Duodenal mucosa (tissue), 2 donors: ENCODE measurements at regions not wholly inside any gene's neighbourhood (a gene's known extent, or its start where the extent isn't known, plus 50 kb on each side); places are given as distances from the start of the nearest gene placed in this dataset.
A peak's percentile ranks its signal among the peaks of the same experiment; 100 is the strongest.
"Not testable (repeated sequence)": the region's sequence is repeated elsewhere in the genome, so short reads cannot be mapped to it uniquely, and the experiment has no call there.

Experiments used
- H3K27ac ChIP-seq: one replicate; pipeline ENCODE4 v1.7.0; 2013; ENCODE audit warnings: low read depth, low read length
- H3K27me3 ChIP-seq, 2 donors: one replicate each; pipeline ENCODE4 v1.7.0; 2013; ENCODE audit warnings: low read length in 2 of 2, control low read depth in 1 of 2; ENCODE audit not compliant: insufficient read depth in 2 of 2, control insufficient read depth in 1 of 2
- H3K36me3 ChIP-seq, 2 donors: one replicate each; pipeline ENCODE4 v1.7.0; 2013; ENCODE audit warnings: low read length in 2 of 2, control low read depth in 1 of 2; ENCODE audit not compliant: insufficient read depth in 2 of 2, control insufficient read depth in 1 of 2
- H3K4me1 ChIP-seq, 2 donors: one replicate each; pipeline ENCODE4 v1.7.0; 2013; ENCODE audit warnings: low read length in 2 of 2, control low read depth in 1 of 2; ENCODE audit not compliant: insufficient read depth in 2 of 2, control insufficient read depth in 1 of 2
- H3K4me3 ChIP-seq, 2 donors: one replicate each; pipeline ENCODE4 v1.7.0; 2013; ENCODE audit warnings: low read length in 2 of 2, low read depth in 1 of 2
- H3K9ac ChIP-seq, 2 donors: one replicate each; pipeline ENCODE4 v1.7.0; 2013; ENCODE audit warnings: low read length in 2 of 2, low read depth in 1 of 2
- H3K9me3 ChIP-seq, 2 donors: one replicate each; pipeline ENCODE4 v1.7.0; 2013; ENCODE audit warnings: low read length in 2 of 2, control low read depth in 1 of 2; ENCODE audit not compliant: control insufficient read depth in 1 of 2

DNA sequence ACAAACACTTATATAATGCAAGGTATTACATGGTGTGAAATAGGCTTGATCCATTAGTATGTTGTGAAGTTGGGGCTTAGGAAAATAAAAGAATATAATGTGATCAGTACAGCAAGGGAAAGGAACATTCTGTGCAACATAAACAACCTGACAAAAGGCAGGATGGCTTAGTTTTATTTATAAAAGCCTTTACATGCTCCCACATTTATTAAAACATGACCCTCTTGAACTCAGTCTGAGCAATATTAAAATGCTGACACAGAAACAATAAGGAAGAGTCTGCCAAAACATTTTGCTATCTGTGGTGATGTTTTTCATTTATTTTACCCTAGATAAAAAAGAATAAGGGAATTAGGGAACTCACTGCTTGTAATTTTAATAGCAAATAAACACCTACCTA, 519.7 kb downstream of the PCDH7 start:
- Histone ChIP-seq H3K27ac (no peak overlapping the region), H3K9ac (no peak overlapping the region), H3K36me3 (no peaks in the 10 kb centered on the region), H3K27me3 (no peaks in the 10 kb centered on the region), H3K4me3 (no peak overlapping the region), H3K9me3 (peaks cover 5 to 8% of the 10 kb centered on the region in 2 donors), H3K4me1 (no peaks in the 10 kb centered on the region)

DNA sequence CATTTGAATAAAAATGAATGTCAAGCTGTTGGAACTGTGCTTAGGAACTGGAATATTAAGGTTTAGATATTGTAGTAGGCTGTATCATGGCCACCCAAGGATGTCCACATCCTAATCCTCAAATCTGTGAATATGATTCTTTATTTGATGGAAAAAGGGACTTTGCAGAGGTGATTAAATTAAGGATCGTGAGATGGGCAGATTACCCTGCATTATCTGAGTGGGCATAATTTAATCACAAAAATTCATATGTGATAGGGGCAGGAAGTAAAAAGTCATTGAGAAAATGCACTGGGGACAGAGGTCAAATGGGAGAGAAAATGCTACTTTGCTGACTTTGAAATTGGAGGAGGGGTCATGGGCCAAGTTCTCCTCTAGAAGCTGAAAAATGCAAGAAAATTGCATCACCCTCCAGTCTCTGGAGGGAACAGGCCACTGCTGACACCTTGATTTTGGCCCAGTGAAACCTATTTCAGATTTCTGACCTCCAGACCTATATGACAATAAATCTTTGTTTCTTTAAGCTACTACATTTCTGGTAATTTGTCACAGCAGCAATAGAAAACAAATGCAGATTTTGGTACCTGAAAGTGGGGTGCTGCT, 521.4 kb downstream of the PCDH7 start:
- H3K4me1 ChIP-seq: no peaks in the 10 kb centered on the region
- peaks cover 5 to 8% of the 10 kb centered on the region in 2 donors for H3K9me3 ChIP-seq
- H3K4me3 ChIP-seq: no peak overlapping the region
- H3K36me3 ChIP-seq: no peaks in the 10 kb centered on the region
- no peaks in the 10 kb centered on the region for H3K27me3 ChIP-seq
- H3K9ac ChIP-seq: no peak overlapping the region
- H3K27ac ChIP-seq: no peak overlapping the region

DNA sequence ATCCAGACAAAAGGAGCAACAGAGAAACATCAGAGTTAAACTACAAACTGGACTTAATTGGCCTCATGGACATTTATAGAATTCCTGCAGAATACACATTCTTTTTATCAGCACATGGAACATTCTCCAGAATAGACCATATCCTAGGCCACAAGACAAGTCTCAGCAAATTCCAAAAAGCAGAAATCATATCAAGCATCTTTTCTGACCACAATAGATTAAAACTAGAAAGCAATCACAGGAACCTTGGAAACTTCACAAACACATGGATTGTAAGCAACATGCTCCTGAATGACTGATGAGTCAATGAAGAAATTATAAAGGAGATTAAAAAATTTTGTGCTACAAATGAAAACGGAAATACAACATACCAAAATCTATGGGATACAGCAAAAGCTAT, 526.7 kb downstream of the PCDH7 start:
- no peaks in the 10 kb centered on the region for H3K36me3 ChIP-seq
- H3K27me3 ChIP-seq: no peaks in the 10 kb centered on the region
- peaks cover 0 to 2% of the 10 kb centered on the region in 2 donors for H3K9me3 ChIP-seq
- H3K4me3 ChIP-seq: no peak overlapping the region
- no peak overlapping the region for H3K9ac ChIP-seq
- H3K27ac ChIP-seq: no peak overlapping the region
- H3K4me1 ChIP-seq: no peaks in the 10 kb centered on the region

DNA sequence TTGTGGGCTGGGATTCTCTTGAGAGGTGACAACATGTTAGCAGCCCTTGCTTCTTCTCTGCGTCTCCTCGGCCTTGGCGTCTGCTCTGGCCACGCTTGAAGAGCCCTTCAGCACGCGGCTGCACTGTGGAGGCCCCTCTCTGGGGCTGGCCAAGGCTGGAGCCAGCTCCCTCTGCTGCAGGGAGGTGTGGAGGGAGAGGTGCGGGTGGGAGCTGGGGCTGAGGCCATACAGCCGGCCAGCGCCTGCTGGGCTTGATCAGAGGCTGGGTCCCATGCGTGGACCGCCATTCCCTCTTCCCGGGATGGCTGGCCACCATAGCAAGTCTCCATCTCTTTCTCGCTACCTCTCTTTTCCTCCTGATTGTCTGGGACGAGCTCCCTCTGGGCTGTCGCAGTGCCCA, 539.0 kb downstream of the PCDH7 start:
- no peak overlapping the region for H3K4me3 ChIP-seq
- H3K4me1 ChIP-seq: no peaks in the 10 kb centered on the region
- no peaks in the 10 kb centered on the region for H3K27me3 ChIP-seq
- H3K27ac ChIP-seq: no peak overlapping the region
- no peaks in the 10 kb centered on the region for H3K9me3 ChIP-seq
- no peaks in the 10 kb centered on the region for H3K36me3 ChIP-seq
- no peak overlapping the region for H3K9ac ChIP-seq

DNA sequence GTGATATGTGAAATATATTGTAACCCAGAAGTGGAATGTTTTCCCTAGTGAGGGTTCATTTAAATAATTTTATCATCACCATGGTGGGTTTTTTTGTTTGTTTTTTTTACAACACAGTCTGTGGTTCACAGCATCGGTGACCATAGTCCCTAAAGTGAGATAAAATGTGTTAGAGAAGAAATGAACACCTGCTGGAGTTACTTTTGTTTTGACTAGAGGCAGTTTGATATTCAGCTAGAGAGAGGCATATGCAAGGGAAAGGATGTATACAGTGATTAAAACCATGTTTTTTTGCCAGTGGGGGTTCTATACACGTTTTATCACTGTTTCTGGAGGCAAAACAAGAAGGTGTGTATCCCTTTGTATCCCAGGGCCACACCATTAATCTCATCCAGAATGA, 541.5 kb downstream of the PCDH7 start:
- Histone ChIP-seq H3K27me3 (no peaks in the 10 kb centered on the region), H3K9me3 (no peaks in the 10 kb centered on the region), H3K9ac (no peak overlapping the region), H3K27ac (no peak overlapping the region), H3K4me1 (no peaks in the 10 kb centered on the region), H3K4me3 (no peak overlapping the region), H3K36me3 (no peaks in the 10 kb centered on the region)

DNA sequence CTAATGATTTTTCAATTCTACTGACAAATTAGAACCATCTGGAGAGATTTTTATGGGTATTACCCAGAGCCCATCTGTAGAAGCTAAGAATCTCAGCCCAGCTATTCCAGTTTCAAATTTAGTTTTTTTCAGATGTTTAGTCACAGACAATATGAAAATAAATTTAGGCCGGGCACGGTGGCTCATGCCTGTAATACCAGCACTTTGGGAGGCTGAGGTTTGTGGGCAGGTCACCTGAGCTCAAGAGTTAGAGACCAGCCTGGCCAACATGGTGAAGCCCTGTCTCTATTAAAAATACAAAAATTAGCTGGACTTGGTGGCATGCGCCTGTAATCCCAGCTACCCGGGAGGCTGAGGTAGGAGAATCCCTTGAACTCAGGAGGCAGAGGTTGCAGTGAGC, 545.9 kb downstream of the PCDH7 start:
- H3K27ac ChIP-seq, H3K27me3 ChIP-seq, H3K4me3 ChIP-seq, H3K9me3 ChIP-seq, H3K36me3 ChIP-seq, H3K9ac ChIP-seq, H3K4me1 ChIP-seq: not testable (repeated sequence)

DNA sequence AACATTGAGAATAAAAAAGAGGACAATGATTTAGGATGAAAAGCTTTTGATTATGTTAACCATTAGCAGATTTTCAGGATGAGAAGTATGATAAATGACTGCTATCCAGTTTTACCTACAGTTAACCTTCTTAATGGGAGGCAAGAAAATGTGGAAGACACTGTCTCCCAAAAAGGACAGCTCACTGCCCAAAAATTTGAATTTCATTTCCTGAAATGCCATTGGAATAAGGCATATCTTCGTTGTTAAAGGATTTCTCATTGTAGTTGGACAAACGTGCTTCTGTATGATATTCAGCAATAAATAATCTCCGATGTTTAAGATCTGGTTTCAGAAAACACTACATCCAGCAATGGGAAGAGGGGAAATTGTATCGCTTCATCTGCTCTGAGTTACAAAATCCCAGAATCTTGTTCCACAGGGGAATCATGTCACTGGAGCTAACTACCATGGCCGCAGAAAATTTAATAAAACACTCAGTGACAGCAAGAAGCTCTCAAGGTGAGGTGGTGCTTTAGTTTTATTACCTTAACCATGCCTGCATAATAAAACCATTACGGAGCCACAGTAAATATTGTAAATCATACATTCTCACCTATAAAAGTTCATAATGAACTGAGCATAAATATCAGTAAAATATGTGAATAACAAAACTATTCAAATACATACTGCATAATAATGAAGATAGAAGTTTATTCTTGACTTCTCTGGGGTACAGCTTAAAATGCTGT, 552.3 kb downstream of the PCDH7 start:
- Histone ChIP-seq H3K4me3 (peak overlapping the region; percentile 46 to 47), H3K27ac (no peak overlapping the region), H3K9me3 (no peaks in the 10 kb centered on the region), H3K9ac (no peak overlapping the region), H3K36me3 (no peaks in the 10 kb centered on the region), H3K27me3 (no peaks in the 10 kb centered on the region), H3K4me1 (peaks cover 8 to 11% of the 10 kb centered on the region in 2 donors)

DNA sequence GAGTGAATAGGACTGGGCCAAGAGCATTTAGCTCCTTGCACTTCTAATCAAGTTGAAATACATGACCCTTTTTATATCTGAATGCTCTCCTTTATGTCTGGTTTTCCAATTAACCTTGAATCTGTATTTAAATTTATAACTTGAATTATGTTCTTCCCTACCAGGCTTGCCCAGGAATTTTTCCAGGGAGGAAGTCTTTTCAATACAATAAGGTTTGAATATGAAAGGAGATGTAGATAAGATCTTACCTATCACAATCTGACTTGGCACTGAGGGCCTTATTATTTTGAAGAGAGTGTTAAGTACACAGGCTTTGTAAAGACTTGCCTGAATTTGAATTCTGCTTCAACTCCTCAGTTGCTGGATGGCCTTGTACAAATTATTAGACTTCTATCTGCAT, 555.7 kb downstream of the PCDH7 start:
- Histone ChIP-seq H3K4me3 (no peak overlapping the region), H3K4me1 (peaks cover 8 to 11% of the 10 kb centered on the region in 2 donors), H3K9me3 (no peaks in the 10 kb centered on the region), H3K27me3 (no peaks in the 10 kb centered on the region), H3K27ac (no peak overlapping the region), H3K36me3 (no peaks in the 10 kb centered on the region), H3K9ac (no peak overlapping the region)

DNA sequence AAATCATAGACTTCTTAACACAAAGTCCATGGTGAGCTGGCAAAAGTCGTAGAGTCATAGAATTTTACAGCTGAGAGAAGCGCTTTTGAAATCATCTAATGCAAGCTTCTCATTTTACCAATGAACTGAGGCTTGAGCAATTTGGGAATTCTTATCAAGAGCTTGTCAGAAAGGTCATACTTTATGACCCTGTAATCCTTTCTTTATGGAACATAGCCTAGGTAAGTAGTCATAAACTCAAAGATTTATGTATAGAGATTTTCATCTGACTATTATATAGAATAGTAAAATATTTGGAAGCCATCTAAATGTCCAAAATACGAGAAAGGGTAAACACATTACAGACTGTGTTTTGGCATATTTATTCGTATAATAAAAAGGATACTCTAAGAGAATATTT, 563.5 kb downstream of the PCDH7 start:
- no peak overlapping the region for H3K4me3 ChIP-seq

DNA sequence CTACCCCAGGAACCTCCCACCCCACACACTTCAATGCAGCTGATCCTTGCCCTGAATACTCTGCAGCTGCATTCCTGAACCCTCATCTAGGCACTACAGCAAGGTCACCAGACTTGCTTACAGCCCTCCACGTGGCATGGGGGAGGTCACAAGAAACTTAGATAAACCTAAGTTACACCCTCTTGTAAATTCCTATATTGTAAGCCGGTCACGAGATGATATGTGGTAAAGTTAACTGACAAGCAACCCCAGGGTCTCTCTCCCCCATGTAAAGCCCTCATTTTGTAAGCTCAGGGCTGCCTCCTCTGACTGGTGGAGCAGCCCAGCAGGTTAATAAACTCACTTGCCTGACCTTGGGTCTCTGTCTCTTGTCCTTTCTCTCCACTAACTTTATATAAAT, 570.7 kb downstream of the PCDH7 start:
- Histone ChIP-seq H3K9me3 (no peaks in the 10 kb centered on the region), H3K4me3 (no peak overlapping the region), H3K9ac (no peak overlapping the region), H3K4me1 (no peaks in the 10 kb centered on the region), H3K36me3 (no peaks in the 10 kb centered on the region), H3K27me3 (no peaks in the 10 kb centered on the region), H3K27ac (no peak overlapping the region)

More for the DNA sequence above, 563.5 kb downstream of the PCDH7 start:
- no peaks in the 10 kb centered on the region for H3K27me3 ChIP-seq
- H3K9me3 ChIP-seq: no peaks in the 10 kb centered on the region
- no peak overlapping the region for H3K27ac ChIP-seq
- no peak overlapping the region for H3K9ac ChIP-seq
- no peaks in the 10 kb centered on the region for H3K36me3 ChIP-seq
- H3K4me1 ChIP-seq: peaks cover 0 to 6% of the 10 kb centered on the region in 2 donors
